ENCODE measurements at regions not wholly inside any gene's neighbourhood (a gene's known extent, or its start where the extent isn't known, plus 50 kb on each side); places are given as distances from the start of the nearest gene placed in this dataset.

GRCh38 chr2:12603781-12604295 is 112.9 kb upstream of the TRIB2 start:
- TF ChIP-seq CTCF (IDR thresholded peaks at IDR 0.05) = no peak
- no peak for TF ChIP-seq POLR2A (IDR thresholded peaks at IDR 0.05)

All from Peyer's patch (tissue), 4 donors.